Body of pancreas (tissue), 4 donors: ENCODE measurements at regions not wholly inside any gene's neighbourhood (a gene's known extent, or its start where the extent isn't known, plus 50 kb on each side); places are given as distances from the start of the nearest gene placed in this dataset.

Source experiments
- CTCF ChIP-seq, 7 experiments: fragments of 450-650 bp in 4 of 7; fragments of 200-600 bp in 3 of 7; sonication (generic) in 3 of 7; IDR thresholded peaks; one replicate each; pipeline ENCODE4 v1.5.1; 2016 to 2019; ENCODE audit warnings: antibody characterized with exemption in 7 of 7
- POLR2A ChIP-seq, 3 donors: fragments of 450-650 bp; IDR thresholded peaks; one replicate each; pipeline ENCODE4 v1.6.1; 2016; ENCODE audit warnings: antibody characterized with exemption in 3 of 3, mild to moderate bottlenecking in 2 of 3

GRCh38 chr4:151908201-151908600, 147.4 kb upstream of the GATB start:
- TF ChIP-seq CTCF (IDR thresholded peaks at IDR 0.05) (no peak), POLR2A (IDR thresholded peaks at IDR 0.05) (no peak)
